ENCODE measurements at regions not wholly inside any gene's neighbourhood (a gene's known extent, or its start where the extent isn't known, plus 50 kb on each side); places are given as distances from the start of the nearest gene placed in this dataset.

DNA sequence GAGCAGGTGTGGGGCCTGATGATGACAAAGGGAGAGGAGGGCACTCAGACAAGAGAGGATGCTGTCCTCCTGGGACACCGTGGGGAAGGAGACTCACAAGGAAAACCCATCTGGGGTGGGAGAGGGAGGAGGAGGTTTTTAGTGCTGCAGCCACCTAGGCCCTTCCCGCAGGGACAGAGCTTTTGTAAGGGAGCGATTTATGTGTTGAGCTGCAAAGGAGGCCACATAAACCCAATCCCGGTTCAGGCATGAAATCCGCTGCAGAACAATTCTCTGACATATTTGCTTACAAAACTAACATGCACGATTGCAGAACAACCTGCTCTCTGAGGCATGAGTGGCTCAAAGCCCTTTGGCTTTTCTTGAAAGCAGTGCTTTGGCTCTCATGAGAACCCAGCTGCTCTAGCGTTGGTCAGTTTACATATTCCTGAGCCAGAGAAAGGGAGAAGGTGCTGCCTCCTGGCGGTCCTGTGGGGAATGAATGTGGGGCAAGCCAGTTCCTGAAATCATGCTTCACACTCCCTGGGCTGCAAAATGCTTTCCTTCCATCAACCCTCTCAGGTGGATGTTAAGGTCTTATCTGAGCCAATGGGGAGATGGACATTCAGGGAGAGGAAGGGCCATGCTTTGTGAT lies 122.4 kb upstream of the NLRP1 start:
- Histone ChIP-seq H3K27me3 (ENCODE audit: insufficient read depth, low read length) (peaks cover 2% of the 10 kb centered on the region), H3K9ac (ENCODE audit: low read length) (no peak overlapping the region), H4K20me1 (ENCODE audit: insufficient read depth, low read length) (no peaks in the 10 kb centered on the region), H2AFZ (ENCODE audit: low read depth, low read length) (no peak overlapping the region), H3K27ac (ENCODE audit: low read depth, low read length) (no peak overlapping the region), H3K9me3 (ENCODE audit: insufficient read depth, low read depth, low read length) (no peaks in the 10 kb centered on the region), H3K4me3 (ENCODE audit: insufficient read depth, low read depth, low read length) (no peak overlapping the region), H3K79me2 (ENCODE audit: insufficient read depth, low read length) (no peaks in the 10 kb centered on the region), H3K36me3 (ENCODE audit: insufficient read depth, low read length) (no peaks in the 10 kb centered on the region), H3K4me1 (ENCODE audit: insufficient read depth, low read length) (no peaks in the 10 kb centered on the region), H3K4me2 (ENCODE audit: low read length) (no peak overlapping the region)
- no peaks in the 10 kb centered on the region for H3K4me1 Mint-ChIP-seq (ENCODE audit: low read depth, unreplicated experiment)
- peak; percentile 16 for DNase-seq (ENCODE audit: low read depth)
- no peak for FAIRE-seq
- peaks cover 2% of the 10 kb centered on the region for H3K36me3 Mint-ChIP-seq (ENCODE audit: low read depth, unreplicated experiment)
- H3K27ac Mint-ChIP-seq (ENCODE audit: unreplicated experiment): no peak overlapping the region
- peaks cover 6% of the 10 kb centered on the region for H3K9me3 Mint-ChIP-seq (ENCODE audit: unreplicated experiment)
- TF ChIP-seq EZH2 (IDR thresholded peaks at IDR 0.05; ENCODE audit: insufficient read depth, low read length): no peak
- TF ChIP-seq, protein P1, sequence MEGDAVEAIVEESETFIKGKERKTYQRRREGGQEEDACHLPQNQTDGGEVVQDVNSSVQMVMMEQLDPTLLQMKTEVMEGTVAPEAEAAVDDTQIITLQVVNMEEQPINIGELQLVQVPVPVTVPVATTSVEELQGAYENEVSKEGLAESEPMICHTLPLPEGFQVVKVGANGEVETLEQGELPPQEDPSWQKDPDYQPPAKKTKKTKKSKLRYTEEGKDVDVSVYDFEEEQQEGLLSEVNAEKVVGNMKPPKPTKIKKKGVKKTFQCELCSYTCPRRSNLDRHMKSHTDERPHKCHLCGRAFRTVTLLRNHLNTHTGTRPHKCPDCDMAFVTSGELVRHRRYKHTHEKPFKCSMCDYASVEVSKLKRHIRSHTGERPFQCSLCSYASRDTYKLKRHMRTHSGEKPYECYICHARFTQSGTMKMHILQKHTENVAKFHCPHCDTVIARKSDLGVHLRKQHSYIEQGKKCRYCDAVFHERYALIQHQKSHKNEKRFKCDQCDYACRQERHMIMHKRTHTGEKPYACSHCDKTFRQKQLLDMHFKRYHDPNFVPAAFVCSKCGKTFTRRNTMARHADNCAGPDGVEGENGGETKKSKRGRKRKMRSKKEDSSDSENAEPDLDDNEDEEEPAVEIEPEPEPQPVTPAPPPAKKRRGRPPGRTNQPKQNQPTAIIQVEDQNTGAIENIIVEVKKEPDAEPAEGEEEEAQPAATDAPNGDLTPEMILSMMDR (IDR thresholded peaks at IDR 0.05; ENCODE audit: insufficient read depth, low read depth, low read length): peak; percentile 81
- peaks cover 7% of the 10 kb centered on the region for H3K27me3 Mint-ChIP-seq (ENCODE audit: low read depth, unreplicated experiment)
- no peak overlapping the region for H3K4me3 Mint-ChIP-seq (ENCODE audit: unreplicated experiment)

DNA sequence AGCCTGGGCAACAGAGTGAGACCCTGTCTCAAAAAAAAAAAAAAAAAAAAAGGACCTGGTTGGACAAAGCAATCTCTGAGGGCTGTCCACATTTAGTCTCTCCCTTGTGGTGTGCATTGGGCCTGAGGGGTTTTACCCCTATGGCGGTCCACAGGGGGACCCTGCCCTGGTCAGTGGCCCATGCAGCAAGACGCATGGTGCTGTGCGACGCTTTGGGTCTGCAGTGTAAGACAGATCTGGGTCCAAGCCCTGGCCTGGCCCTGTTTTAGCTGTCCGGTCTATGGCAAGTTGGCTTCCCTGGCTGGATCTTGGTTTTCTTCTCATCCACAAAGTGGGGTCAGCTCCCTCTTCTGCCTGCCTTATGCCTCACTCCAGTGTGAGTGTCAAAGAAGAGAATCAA lies 123.2 kb upstream of the NLRP1 start:
- Histone ChIP-seq H3K36me3 (ENCODE audit: insufficient read depth, low read length) (no peaks in the 10 kb centered on the region), H3K4me3 (ENCODE audit: insufficient read depth, low read depth, low read length) (no peak overlapping the region), H3K27me3 (ENCODE audit: insufficient read depth, low read length) (peaks cover 2% of the 10 kb centered on the region), H3K9ac (ENCODE audit: low read length) (no peak overlapping the region), H3K4me1 (ENCODE audit: insufficient read depth, low read length) (no peaks in the 10 kb centered on the region), H2AFZ (ENCODE audit: low read depth, low read length) (no peak overlapping the region), H3K27ac (ENCODE audit: low read depth, low read length) (no peak overlapping the region), H3K9me3 (ENCODE audit: insufficient read depth, low read depth, low read length) (no peaks in the 10 kb centered on the region), H4K20me1 (ENCODE audit: insufficient read depth, low read length) (no peaks in the 10 kb centered on the region), H3K79me2 (ENCODE audit: insufficient read depth, low read length) (no peaks in the 10 kb centered on the region), H3K4me2 (ENCODE audit: low read length) (no peak overlapping the region)
- DNase-seq (ENCODE audit: low read depth): no peak
- Mint-ChIP-seq H3K27ac (ENCODE audit: unreplicated experiment) (no peak overlapping the region), H3K9me3 (ENCODE audit: unreplicated experiment) (peaks cover 8% of the 10 kb centered on the region), H3K4me1 (ENCODE audit: low read depth, unreplicated experiment) (no peaks in the 10 kb centered on the region), H3K36me3 (ENCODE audit: low read depth, unreplicated experiment) (peaks cover under 1% of the 10 kb centered on the region), H3K4me3 (ENCODE audit: unreplicated experiment) (no peak overlapping the region), H3K27me3 (ENCODE audit: low read depth, unreplicated experiment) (peaks cover 11% of the 10 kb centered on the region)
- TF ChIP-seq, protein P1 (IDR thresholded peaks at IDR 0.05; ENCODE audit: insufficient read depth, low read depth, low read length): no peak
- no peak for TF ChIP-seq EZH2 (IDR thresholded peaks at IDR 0.05; ENCODE audit: insufficient read depth, low read length)
- FAIRE-seq: no peak

DNA sequence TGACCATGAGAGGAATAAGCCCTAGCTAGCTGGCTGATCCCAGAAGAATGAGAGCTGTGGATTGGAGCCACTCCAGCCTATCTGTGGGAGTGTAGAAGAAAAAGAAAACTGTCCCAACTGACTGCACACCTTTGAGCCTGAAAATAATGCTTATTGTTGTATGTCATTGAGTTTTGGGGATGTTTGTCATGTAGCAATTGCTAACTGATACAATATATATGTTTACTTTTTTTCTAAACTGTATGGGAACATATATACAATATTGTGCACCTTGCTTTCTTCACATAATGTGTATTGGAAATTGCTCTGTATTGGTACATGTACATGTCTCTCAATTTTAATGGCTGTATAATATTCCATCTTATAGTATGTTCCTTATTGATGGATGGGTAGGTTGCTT lies 124.0 kb upstream of the NLRP1 start:
- peaks cover 4% of the 10 kb centered on the region for H3K27me3 ChIP-seq (ENCODE audit: insufficient read depth, low read length)
- no peaks in the 10 kb centered on the region for H4K20me1 ChIP-seq (ENCODE audit: insufficient read depth, low read length)
- H3K4me1 Mint-ChIP-seq (ENCODE audit: low read depth, unreplicated experiment): peaks cover 2% of the 10 kb centered on the region
- peaks cover 8% of the 10 kb centered on the region for H3K9me3 Mint-ChIP-seq (ENCODE audit: unreplicated experiment)
- H3K4me2 ChIP-seq (ENCODE audit: low read length): no peak overlapping the region
- H3K27me3 Mint-ChIP-seq (ENCODE audit: low read depth, unreplicated experiment): peaks cover 14% of the 10 kb centered on the region
- no peaks in the 10 kb centered on the region for H3K9me3 ChIP-seq (ENCODE audit: insufficient read depth, low read depth, low read length)
- no peak for DNase-seq (ENCODE audit: low read depth)
- H2AFZ ChIP-seq (ENCODE audit: low read depth, low read length): no peak overlapping the region
- H3K4me3 ChIP-seq (ENCODE audit: insufficient read depth, low read depth, low read length): no peak overlapping the region
- H3K27ac ChIP-seq (ENCODE audit: low read depth, low read length): no peak overlapping the region
- H3K9ac ChIP-seq (ENCODE audit: low read length): no peak overlapping the region
- no peaks in the 10 kb centered on the region for H3K4me1 ChIP-seq (ENCODE audit: insufficient read depth, low read length)
- no peaks in the 10 kb centered on the region for H3K79me2 ChIP-seq (ENCODE audit: insufficient read depth, low read length)
- H3K27ac Mint-ChIP-seq (ENCODE audit: unreplicated experiment): no peak overlapping the region
- no peaks in the 10 kb centered on the region for H3K36me3 Mint-ChIP-seq (ENCODE audit: low read depth, unreplicated experiment)
- TF ChIP-seq, protein P1 (IDR thresholded peaks at IDR 0.05; ENCODE audit: insufficient read depth, low read depth, low read length): no peak
- TF ChIP-seq EZH2 (IDR thresholded peaks at IDR 0.05; ENCODE audit: insufficient read depth, low read length): no peak
- no peak overlapping the region for H3K4me3 Mint-ChIP-seq (ENCODE audit: unreplicated experiment)
- no peaks in the 10 kb centered on the region for H3K36me3 ChIP-seq (ENCODE audit: insufficient read depth, low read length)
- no peak for FAIRE-seq
